Astrocyte of the spinal cord (primary cell): ENCODE measurements at regions not wholly inside any gene's neighbourhood (a gene's known extent, or its start where the extent isn't known, plus 50 kb on each side); places are given as distances from the start of the nearest gene placed in this dataset.

ENCODE experiments used
- DNase-seq: peaks from one replicate; pipeline ENCODE4 v3.0.0; 2011; ENCODE audit warnings: low read depth, low spot score
- H3K4me3 ChIP-seq: 2 replicates; pipeline ENCODE4 v1.5.1; 2011; ENCODE audit warnings: low read depth, mild to moderate bottlenecking, low read length, moderate library complexity
- in situ Hi-C: cut with HindIII; loops from 2 replicates; pipeline ENCODE4 v1.10.0; 2017; ENCODE audit warnings: low sequenced_read_pairs
- TF ChIP-seq, protein P1 (sequence below): IDR thresholded peaks from 2 replicates; pipeline ENCODE4 v1.5.1; 2012; ENCODE audit warnings: low read depth, mild to moderate bottlenecking, low read length, inconsistent platforms

DNA sequence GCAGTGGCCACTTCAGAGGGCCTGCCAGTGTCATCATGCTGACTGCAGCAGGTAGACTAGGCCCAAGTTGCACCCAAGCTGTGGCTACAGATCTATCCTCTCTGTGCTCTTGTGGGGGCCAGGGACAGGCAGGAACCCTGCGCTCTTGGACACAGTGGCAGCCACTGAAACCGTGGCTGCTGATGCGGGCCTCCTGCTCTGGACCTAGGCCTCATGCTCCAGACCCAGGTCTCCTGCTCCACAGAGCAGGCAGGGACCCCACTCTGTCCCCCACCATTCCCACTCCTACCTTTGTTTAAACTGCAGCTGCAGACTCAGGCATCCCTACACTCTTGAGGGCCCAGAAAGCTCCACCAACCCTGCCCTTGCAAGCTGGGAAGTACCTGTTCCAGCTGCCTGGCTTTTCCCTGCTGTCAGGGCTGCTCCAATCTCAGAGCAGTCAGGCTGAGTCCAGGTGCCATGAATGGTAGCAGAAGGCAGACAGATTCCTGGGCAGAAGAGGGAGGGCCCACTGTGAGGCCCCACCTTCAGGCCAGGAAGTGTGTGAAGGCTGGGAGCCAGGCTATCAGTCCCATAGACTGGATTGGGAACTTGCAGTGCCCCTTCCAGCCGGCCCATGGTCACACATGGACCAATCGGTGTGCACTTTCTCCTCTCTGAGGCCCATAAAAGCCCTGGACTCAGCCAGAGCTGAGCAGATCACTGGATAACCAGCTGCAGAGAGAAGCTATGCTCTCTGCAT is 634.0 kb upstream of the SEMA3D start:
- in situ Hi-C loops: no loop called here
- DNase-seq: no peak
- TF ChIP-seq, protein P1, sequence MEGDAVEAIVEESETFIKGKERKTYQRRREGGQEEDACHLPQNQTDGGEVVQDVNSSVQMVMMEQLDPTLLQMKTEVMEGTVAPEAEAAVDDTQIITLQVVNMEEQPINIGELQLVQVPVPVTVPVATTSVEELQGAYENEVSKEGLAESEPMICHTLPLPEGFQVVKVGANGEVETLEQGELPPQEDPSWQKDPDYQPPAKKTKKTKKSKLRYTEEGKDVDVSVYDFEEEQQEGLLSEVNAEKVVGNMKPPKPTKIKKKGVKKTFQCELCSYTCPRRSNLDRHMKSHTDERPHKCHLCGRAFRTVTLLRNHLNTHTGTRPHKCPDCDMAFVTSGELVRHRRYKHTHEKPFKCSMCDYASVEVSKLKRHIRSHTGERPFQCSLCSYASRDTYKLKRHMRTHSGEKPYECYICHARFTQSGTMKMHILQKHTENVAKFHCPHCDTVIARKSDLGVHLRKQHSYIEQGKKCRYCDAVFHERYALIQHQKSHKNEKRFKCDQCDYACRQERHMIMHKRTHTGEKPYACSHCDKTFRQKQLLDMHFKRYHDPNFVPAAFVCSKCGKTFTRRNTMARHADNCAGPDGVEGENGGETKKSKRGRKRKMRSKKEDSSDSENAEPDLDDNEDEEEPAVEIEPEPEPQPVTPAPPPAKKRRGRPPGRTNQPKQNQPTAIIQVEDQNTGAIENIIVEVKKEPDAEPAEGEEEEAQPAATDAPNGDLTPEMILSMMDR: no peak

DNA sequence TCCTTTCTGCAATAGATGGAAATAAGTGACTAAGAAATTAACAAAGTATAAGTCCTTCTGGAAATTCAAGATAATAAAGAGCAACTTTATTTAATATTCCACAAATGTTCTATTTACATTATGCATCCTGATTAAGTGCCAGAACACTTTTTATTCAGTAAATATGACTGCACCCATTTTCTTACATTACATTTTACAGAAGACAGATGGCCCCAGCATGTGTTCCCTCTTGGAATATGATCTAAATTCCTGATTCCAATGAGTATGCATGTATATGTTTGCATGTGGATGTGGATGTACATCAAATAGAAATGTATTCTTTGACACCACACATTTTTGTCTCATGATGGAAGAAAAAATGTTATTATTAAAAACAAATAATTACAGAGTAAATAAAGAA is 628.7 kb upstream of the SEMA3D start:
- TF ChIP-seq, protein P1: no peak
- in situ Hi-C loops: no loop called here
- H3K4me3 ChIP-seq: no peak overlapping the region
- DNase-seq: no peak

More for the DNA sequence above, 634.0 kb upstream of the SEMA3D start:
- no peak overlapping the region for H3K4me3 ChIP-seq

DNA sequence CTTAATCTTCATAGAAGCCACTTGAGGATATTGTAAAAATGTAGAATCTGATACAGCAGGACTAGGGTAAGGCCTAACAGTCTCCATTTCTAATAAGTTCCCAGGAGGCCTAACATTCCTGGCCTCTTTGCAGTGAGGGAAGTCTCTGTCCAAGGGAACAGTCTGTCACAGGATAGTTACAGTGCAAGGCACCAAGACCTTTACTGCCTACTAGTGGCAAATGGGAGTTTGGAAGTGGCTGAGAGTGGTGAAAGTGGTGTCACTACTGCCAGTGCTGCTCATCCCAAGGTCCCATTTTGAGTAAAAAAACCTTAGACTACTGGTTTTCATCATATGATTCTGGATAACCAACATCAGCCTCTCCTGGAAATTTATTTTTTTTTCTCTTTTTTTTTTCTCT is 619.5 kb upstream of the SEMA3D start:
- TF ChIP-seq, protein P1: no peak
- H3K4me3 ChIP-seq: no peak overlapping the region
- DNase-seq: no peak
- in situ Hi-C loops: no loop called here

DNA sequence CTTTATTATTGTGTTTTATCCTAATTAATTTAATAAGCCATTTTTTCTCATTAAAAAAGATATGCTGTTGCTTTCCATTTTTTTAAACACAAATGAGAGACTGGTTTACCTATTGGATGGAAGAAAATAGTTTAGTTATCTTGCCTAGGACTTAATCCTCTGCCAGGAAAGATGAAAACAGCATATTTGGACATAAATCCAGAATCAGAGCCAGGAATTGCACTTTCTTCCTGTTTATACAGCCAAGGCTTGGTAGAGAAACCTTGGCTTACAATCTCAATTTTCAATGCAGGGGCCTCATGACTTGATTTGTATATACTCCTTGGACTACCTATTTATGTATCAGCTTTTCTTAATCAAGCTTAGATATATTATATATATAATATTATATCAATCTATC is 618.8 kb upstream of the SEMA3D start:
- DNase-seq: no peak
- in situ Hi-C loops: no loop called here
- TF ChIP-seq, protein P1: no peak
- no peak overlapping the region for H3K4me3 ChIP-seq

- H3K4me3 ChIP-seq: no peak overlapping the region
- TF ChIP-seq, protein P1: no peak
- no peak for DNase-seq
- in situ Hi-C loops: no loop called here
These were observed 618.4 kb upstream of the SEMA3D start for GRCh38 chr7:85805249-85805648.

- no peak for DNase-seq
- TF ChIP-seq, protein P1: no peak
- H3K4me3 ChIP-seq: no peak overlapping the region
- in situ Hi-C loops: no loop called here
These were observed 615.4 kb upstream of the SEMA3D start for GRCh38 chr7:85802211-85802610.
